HG03025 (cell line): ENCODE measurements at regions not wholly inside any gene's neighbourhood (a gene's known extent, or its start where the extent isn't known, plus 50 kb on each side); places are given as distances from the start of the nearest gene placed in this dataset.
"Not testable (repeated sequence)": the region's sequence is repeated elsewhere in the genome, so short reads cannot be mapped to it uniquely, and the experiment has no call there.

Experiments
- ATAC-seq: cut with Tn5 transposase; IDR thresholded peaks from one replicate; pipeline ENCODE4 v1.9.1; 2021; ENCODE audit warnings: mild to moderate bottlenecking, moderate library complexity; ENCODE audit not compliant: unreplicated experiment, low FRiP score

- no peak for ATAC-seq
Observed at GRCh38 chr6:113366505-113366904, 490.6 kb upstream of the MARCKS start.

GRCh38 chr6:113370508-113371502, 486.3 kb upstream of the MARCKS start:
- no peak for ATAC-seq

- ATAC-seq = not testable (repeated sequence)
Observed at GRCh38 chr6:113375466-113375865, 481.7 kb upstream of the MARCKS start.

- ATAC-seq = no peak
Observed at GRCh38 chr6:113375950-113376846, 480.9 kb upstream of the MARCKS start.

GRCh38 chr6:113376847-113377165, 480.3 kb upstream of the MARCKS start:
- no peak for ATAC-seq

- ATAC-seq = peak; percentile 72
Observed at GRCh38 chr6:113377362-113377942, 479.7 kb upstream of the MARCKS start.

GRCh38 chr6:113380591-113380990, 476.6 kb upstream of the MARCKS start:
- ATAC-seq = no peak

GRCh38 chr6:113381232-113381631, 475.9 kb upstream of the MARCKS start:
- ATAC-seq = no peak

GRCh38 chr6:113381959-113382358, 475.2 kb upstream of the MARCKS start:
- ATAC-seq = peak; percentile 69

GRCh38 chr6:113383701-113384100, 473.4 kb upstream of the MARCKS start:
- no peak for ATAC-seq

- ATAC-seq = no peak
Observed at GRCh38 chr6:113385020-113385431, 472.1 kb upstream of the MARCKS start.

- no peak for ATAC-seq
Observed at GRCh38 chr6:113388996-113389395, 468.1 kb upstream of the MARCKS start.

- ATAC-seq = no peak
Observed at GRCh38 chr6:113392551-113393055, 464.5 kb upstream of the MARCKS start.

- ATAC-seq = no peak
Observed at GRCh38 chr6:113394216-113394615, 462.9 kb upstream of the MARCKS start.

GRCh38 chr6:113394729-113395128, 462.4 kb upstream of the MARCKS start:
- no peak for ATAC-seq

- ATAC-seq = no peak
Observed at GRCh38 chr6:113396730-113397129, 460.4 kb upstream of the MARCKS start.

- ATAC-seq = no peak
Observed at GRCh38 chr6:113397236-113397635, 459.9 kb upstream of the MARCKS start.

- no peak for ATAC-seq
Observed at GRCh38 chr6:113401231-113401630, 455.9 kb upstream of the MARCKS start.

- no peak for ATAC-seq
Observed at GRCh38 chr6:113402544-113402943, 454.6 kb upstream of the MARCKS start.

GRCh38 chr6:113403966-113404595, 453.1 kb upstream of the MARCKS start:
- no peak for ATAC-seq
